HG02678 (cell line): ENCODE measurements at regions not wholly inside any gene's neighbourhood (a gene's known extent, or its start where the extent isn't known, plus 50 kb on each side); places are given as distances from the start of the nearest gene placed in this dataset.

ENCODE experiments used
- ATAC-seq: cut with Tn5 transposase; IDR thresholded peaks from one replicate; pipeline ENCODE4 v1.9.1; 2021; ENCODE audit warnings: mild to moderate bottlenecking, moderate library complexity; ENCODE audit not compliant: unreplicated experiment

DNA sequence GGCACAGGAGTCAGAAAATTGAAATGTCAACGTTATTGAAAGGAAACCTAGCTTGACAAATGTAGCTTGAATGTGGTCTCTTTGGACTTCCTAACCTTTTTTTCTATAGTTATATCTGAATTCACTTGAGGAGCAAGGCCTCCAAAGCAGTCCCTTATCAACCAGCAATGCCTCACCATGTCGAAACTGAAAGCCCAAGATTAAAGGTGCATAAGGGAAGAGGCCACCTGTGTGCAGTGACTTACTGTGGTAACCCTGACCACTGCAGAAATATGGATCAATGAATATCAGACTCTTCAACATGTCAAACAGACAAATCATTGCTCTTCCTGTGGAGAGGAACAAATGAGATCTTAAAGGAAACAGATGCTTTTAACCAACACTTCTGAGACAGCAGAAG is 95.0 kb upstream of the GIMD1 start:
- ATAC-seq: no peak

DNA sequence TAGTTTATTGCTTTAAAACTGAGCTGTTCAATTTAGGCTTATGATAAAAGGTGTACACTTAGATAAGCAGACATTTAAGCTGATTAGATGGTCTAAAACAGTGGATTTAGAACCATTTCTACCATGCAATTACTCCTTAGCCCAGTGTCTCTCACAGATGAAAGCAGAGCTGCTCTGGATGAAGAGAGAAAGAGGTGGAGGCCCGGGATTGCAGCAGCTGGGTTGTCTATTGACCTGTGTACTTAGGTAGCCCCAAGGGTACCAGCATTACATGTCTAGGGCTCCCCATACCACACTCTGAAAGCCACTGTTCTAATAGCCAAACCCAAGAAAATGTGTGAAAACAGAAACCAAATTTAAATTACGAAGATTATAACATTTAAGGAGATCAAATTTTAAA is 86.0 kb upstream of the GIMD1 start:
- no peak for ATAC-seq

DNA sequence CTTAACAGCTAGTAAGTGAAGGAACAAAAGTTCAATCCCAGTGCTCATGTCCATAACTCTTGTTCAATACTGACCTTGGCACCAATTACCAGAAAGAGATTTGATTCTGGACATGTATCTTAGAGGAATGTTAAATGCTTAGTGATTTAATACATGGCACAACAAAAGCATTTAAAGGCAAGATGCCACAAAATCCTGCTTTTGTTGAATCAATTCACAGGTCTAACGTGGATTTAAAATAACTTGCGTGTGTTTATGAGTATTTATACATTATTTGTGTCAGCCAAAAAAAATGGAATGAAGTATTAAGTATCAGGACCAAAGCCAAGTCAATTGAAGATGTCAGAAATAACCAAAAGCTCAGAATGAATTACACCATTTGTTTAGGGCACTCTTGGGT is 85.4 kb upstream of the GIMD1 start:
- ATAC-seq: no peak

DNA sequence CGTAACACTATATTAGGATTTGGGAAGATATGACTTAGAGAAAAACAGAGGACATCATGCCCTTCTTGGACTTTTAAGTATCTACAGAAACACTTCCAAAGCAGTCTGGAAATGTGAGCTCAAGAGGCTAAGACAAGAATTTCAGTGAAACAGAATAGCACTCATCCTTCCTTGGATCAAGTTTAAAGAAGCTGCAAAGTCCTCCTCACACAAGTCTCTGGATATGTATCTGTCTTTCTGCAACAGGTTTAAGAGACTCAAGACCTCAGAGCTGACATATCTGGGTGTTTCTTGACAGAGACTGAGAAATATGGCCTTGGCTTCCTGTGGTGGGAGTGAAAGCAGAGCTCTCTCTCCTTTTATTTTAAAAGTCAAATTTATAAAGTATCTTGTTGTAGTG is 82.5 kb upstream of the GIMD1 start:
- no peak for ATAC-seq

DNA sequence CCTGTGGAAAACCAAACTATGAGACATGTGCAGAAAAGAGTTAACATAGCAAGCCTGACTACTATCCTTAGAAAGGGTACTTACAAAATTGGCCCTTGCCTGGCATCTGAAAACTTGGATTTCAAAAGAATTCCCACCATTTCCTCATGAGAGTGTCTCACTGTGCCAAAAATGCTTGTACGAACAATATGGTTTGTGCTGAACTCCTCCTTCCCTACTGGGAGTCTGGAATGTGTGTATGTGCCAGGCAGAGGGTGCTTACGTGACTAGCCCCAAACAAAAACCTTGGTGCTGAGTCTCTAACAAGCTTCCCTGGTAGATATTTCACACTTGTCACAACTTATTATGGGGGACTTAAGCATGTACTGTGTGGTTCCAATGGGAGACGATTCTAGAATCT is 81.7 kb upstream of the GIMD1 start:
- ATAC-seq: no peak

DNA sequence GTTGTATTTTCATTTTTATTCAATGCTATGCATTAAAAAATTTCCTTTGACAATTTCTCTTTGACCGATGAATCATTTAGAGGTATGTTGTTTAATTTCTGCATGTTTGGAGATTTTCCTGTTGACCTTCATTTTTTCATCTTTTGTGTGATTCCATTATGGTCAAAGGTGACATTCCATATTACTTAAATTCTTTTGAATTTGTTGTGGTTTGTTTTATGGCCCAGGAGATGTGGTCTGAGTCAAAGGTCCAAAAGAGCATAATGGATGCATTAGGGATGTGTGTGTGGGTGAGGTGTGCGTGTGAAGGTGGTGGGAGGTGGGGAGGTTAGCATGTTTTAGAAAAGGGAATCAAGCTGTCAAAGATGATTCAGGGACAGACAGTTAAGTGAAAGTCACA is 76.0 kb upstream of the GIMD1 start:
- ATAC-seq: no peak

DNA sequence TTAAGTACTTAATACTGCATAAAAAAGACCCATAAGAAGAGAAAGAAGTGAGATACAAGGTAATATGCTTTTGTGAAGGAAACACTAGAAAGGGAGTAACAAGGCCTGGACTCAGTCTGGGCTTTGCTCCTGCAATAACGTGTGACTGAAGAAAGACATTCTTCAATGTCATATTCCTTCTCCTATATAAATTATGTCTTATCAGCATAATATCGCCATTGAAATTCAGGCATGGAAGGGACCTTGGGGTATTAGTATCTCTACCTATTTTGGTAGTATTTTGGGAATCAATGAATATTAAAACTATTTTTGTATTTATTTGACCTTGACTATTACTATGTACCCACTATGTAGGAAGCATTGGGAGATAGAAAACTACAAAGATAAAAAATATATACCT is 62.2 kb upstream of the GIMD1 start:
- ATAC-seq: no peak

DNA sequence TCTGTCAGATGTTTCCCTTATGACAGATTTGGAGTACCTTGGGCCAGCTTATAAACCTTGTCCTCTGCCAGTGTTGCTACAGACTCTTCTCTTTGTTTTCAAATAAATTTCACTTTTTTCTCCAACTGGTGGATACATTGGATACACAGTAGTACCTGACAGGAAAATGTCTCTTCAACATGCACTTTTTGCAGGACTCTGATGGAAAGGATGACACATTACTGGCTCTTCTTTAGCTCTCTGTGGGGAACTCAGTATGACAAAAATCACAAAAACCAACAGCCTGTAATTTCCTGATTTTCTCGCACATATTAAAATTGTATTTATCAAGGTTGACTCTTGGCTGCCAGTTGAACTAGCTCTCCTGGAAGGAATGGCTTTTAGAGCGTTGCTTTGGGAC is 61.3 kb upstream of the GIMD1 start:
- no peak for ATAC-seq

DNA sequence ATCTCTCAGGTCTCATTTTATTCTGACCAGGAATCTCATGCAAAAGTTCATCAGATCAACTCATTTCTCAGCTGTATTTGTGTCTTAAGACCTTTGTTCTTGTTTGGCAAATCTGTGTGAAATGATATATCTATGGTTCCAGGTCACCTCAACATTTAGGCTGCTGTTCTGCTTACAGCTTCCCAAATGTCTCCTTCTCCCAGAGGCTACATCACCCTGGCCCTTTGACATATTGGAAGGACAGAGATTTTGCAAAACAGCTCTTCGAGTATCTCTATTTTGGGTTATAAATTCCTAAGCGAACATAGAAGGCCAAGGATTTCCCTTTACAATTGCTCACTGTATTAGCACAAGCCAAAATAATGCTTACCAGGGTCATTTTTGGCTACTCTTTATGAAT is 57.5 kb upstream of the GIMD1 start:
- no peak for ATAC-seq

DNA sequence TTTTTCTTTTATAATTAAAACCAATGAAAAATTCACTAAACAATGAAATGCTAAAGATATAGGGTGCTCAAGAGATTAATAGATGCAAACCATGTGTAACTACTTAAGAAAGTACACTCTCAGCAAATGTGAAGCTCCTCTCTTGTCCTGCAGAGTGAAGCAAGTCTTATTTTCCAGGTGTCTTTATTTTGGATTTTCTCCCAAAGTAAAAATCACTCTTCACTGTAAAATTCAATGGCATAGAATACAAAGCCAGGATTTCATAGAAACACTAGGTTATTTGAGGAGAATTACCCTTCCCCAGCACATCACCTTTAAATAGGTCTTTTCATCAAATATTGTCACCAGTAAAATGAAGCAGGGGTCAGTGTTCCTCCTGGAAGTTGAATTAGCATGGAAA is 57.0 kb upstream of the GIMD1 start:
- ATAC-seq: no peak

DNA sequence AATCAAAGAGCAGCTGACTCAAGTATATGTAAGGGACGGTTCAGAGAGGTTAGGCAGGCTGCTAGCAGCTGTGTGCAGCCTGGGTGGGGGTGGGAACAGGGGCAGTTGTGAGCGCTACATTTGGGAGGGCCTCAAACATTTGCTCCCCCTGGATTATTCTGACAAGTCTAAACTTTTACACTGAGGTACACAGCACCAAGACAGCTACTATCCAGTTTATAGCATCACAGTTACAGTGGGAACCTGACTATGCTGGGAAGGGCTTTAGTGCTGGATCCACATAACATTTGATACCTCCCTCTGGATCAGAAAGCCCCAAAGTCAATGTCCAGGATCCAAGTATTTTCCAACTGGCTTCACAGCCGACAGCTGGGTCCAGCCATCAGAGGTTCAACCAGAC is 55.8 kb upstream of the GIMD1 start:
- ATAC-seq: no peak

DNA sequence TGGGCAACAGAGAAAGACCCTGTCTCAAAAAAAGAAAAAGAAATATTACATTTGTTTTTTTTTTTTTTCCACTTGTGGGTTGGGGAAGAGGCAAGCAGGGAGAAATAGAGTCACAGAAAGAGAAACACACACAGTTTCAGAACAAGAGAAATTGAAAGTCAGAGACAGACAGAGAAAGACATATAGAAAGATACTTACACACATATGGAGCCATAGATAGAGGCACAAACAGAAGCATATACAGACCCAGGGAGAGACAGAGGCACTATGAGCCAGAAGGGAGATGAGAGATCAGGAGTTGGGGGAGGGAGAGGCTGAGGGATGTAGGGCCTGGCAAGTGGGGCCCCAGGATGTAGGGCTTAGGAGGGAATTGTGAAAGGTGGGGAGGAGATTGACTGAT is 55.2 kb upstream of the GIMD1 start:
- ATAC-seq: no peak

DNA sequence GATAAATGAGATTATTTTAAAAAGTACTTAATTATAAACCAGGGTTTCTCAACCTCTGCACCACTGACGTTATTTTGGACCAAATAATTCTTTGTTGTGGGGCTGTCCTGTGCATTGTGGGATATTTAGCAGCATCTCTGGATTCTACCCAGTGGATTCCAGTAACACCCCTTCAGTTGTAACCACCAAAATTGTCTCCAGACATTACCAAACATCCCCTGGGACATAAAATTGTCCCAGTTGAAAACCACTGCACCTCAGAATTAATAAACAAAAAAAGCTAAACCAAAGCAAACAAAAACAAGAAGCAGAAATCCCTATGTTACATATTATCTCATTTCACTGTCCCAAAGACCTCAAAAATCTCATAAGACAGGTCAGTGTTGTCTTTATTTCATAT is 54.2 kb upstream of the GIMD1 start:
- ATAC-seq: no peak

DNA sequence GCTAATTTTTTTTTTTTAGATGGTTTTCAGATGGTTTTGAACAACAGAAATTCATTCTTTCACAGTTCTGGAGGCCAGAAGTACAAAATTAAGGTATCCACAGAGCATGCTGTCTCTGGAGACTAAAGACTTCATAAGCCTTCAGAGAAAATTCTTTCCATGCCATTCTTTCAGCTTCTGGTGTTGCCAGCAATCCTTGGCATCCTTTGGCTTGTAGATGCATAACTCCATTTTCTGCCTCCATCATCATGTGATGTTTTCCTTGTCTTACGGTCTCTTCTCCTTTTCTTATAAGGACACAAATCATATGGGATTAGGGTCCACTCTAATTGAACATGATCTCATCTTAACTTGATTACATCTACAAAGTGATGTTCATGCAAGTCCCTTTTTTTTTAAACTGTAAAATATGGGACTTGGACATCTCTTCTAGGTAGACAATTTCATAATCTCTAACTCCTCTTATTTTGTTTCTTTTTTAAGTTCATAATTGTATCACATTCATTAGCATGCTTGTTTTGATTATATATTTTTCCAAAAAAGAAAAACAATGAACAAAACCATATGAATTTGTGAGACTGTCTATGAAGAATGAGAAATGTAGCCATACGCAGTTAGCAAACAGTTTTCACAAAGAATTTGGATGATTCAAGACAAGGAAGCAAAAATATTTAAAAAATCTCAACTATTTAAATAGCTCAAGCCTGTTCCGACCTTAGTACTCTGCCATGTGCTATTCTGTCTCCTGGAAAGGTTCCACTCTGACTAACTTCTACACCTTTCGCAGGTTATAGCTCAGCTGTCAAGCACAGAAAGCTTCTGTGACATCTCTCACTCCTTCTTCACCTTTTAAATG is 53.1 kb upstream of the GIMD1 start:
- no peak for ATAC-seq

DNA sequence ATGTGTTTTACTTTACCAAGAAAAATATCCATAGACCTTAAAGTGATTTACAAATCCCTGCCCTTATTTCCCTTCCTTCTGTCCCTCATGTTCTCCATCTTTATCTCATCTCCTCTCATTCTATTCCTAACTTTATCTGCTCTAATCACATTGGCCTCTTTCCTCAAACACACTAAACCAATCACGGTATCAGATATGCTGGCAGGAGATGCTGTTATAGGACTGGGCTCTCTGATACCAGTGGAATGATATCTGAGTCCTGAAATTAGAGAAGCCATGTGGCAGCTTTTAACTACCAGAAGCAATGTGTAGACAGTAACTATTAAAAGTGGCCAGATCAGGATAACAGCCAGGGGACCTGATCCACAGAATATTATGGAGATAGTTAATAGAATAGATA is 49.9 kb upstream of the GIMD1 start:
- no peak for ATAC-seq
